ENCODE measurements at regions not wholly inside any gene's neighbourhood (a gene's known extent, or its start where the extent isn't known, plus 50 kb on each side); places are given as distances from the start of the nearest gene placed in this dataset.

- Histone ChIP-seq H3K27me3 (ENCODE audit: insufficient read depth, poor library complexity, severe bottlenecking) (no peaks in the 10 kb centered on the region), H3K4me1 (ENCODE audit: insufficient read depth, poor library complexity, severe bottlenecking) (no peaks in the 10 kb centered on the region), H3K36me3 (ENCODE audit: low read depth) (no peaks in the 10 kb centered on the region), H3K27ac (ENCODE audit: poor library complexity, severe bottlenecking) (no peak overlapping the region), H3K9me3 (ENCODE audit: severe bottlenecking) (no peaks in the 10 kb centered on the region), H3K4me3 (ENCODE audit: severe bottlenecking) (no peak overlapping the region)
- no peak for DNase-seq (ENCODE audit: low spot score)
- no peak for TF ChIP-seq CTCF (IDR thresholded peaks at IDR 0.05; ENCODE audit: poor library complexity, severe bottlenecking)
- ATAC-seq (ENCODE audit: low read depth): no peak
These were observed 176.4 kb upstream of the MYT1L start for GRCh38 chr2:2507417-2507997.

GRCh38 chr2:2506536-2506935, 175.5 kb upstream of the MYT1L start:
- Histone ChIP-seq H3K4me1 (ENCODE audit: insufficient read depth, poor library complexity, severe bottlenecking) (no peaks in the 10 kb centered on the region), H3K4me3 (ENCODE audit: severe bottlenecking) (no peak overlapping the region), H3K27me3 (ENCODE audit: insufficient read depth, poor library complexity, severe bottlenecking) (no peaks in the 10 kb centered on the region), H3K27ac (ENCODE audit: poor library complexity, severe bottlenecking) (no peak overlapping the region), H3K9me3 (ENCODE audit: severe bottlenecking) (no peaks in the 10 kb centered on the region), H3K36me3 (ENCODE audit: low read depth) (no peaks in the 10 kb centered on the region)
- ATAC-seq (ENCODE audit: low read depth) (no peak), DNase-seq (ENCODE audit: low spot score) (no peak)
- TF ChIP-seq CTCF (IDR thresholded peaks at IDR 0.05; ENCODE audit: poor library complexity, severe bottlenecking): no peak

GRCh38 chr2:2505604-2506003, 174.5 kb upstream of the MYT1L start:
- Histone ChIP-seq H3K36me3 (ENCODE audit: low read depth) (no peaks in the 10 kb centered on the region), H3K9me3 (ENCODE audit: severe bottlenecking) (no peaks in the 10 kb centered on the region)
- ATAC-seq (ENCODE audit: low read depth): no peak

GRCh38 chr2:2503864-2504418, 172.9 kb upstream of the MYT1L start:
- no peaks in the 10 kb centered on the region for H3K9me3 ChIP-seq (ENCODE audit: severe bottlenecking)
- no peak for TF ChIP-seq CTCF (IDR thresholded peaks at IDR 0.05; ENCODE audit: poor library complexity, severe bottlenecking)
- H3K36me3 ChIP-seq (ENCODE audit: low read depth): no peaks in the 10 kb centered on the region
- no peaks in the 10 kb centered on the region for H3K4me1 ChIP-seq (ENCODE audit: insufficient read depth, poor library complexity, severe bottlenecking)
- no peak overlapping the region for H3K27ac ChIP-seq (ENCODE audit: poor library complexity, severe bottlenecking)
- H3K4me3 ChIP-seq (ENCODE audit: severe bottlenecking): no peak overlapping the region
- ATAC-seq (ENCODE audit: low read depth) (no peak), DNase-seq (ENCODE audit: low spot score) (no peak)
- H3K27me3 ChIP-seq (ENCODE audit: insufficient read depth, poor library complexity, severe bottlenecking): no peaks in the 10 kb centered on the region

More at GRCh38 chr2:2505604-2506003, 174.5 kb upstream of the MYT1L start:
- no peak for TF ChIP-seq CTCF (IDR thresholded peaks at IDR 0.05; ENCODE audit: poor library complexity, severe bottlenecking)
- Histone ChIP-seq H3K27me3 (ENCODE audit: insufficient read depth, poor library complexity, severe bottlenecking) (no peaks in the 10 kb centered on the region), H3K4me3 (ENCODE audit: severe bottlenecking) (no peak overlapping the region), H3K4me1 (ENCODE audit: insufficient read depth, poor library complexity, severe bottlenecking) (no peaks in the 10 kb centered on the region), H3K27ac (ENCODE audit: poor library complexity, severe bottlenecking) (no peak overlapping the region)
- DNase-seq (ENCODE audit: low spot score): no peak

- H3K27me3 ChIP-seq (ENCODE audit: insufficient read depth, poor library complexity, severe bottlenecking): no peaks in the 10 kb centered on the region
- DNase-seq (ENCODE audit: low spot score) (no peak), ATAC-seq (ENCODE audit: low read depth) (no peak)
- H3K27ac ChIP-seq (ENCODE audit: poor library complexity, severe bottlenecking): no peak overlapping the region
- no peak for TF ChIP-seq CTCF (IDR thresholded peaks at IDR 0.05; ENCODE audit: poor library complexity, severe bottlenecking)
- H3K4me3 ChIP-seq (ENCODE audit: severe bottlenecking): no peak overlapping the region
- no peaks in the 10 kb centered on the region for H3K36me3 ChIP-seq (ENCODE audit: low read depth)
- H3K4me1 ChIP-seq (ENCODE audit: insufficient read depth, poor library complexity, severe bottlenecking): no peaks in the 10 kb centered on the region
- no peaks in the 10 kb centered on the region for H3K9me3 ChIP-seq (ENCODE audit: severe bottlenecking)
These were observed 171.1 kb upstream of the MYT1L start for GRCh38 chr2:2502201-2502549.

Measured in RWPE2 (cell line).